ENCODE measurements at regions not wholly inside any gene's neighbourhood (a gene's known extent, or its start where the extent isn't known, plus 50 kb on each side); places are given as distances from the start of the nearest gene placed in this dataset.
"Not testable (repeated sequence)": the region's sequence is repeated elsewhere in the genome, so short reads cannot be mapped to it uniquely, and the experiment has no call there.

DNA sequence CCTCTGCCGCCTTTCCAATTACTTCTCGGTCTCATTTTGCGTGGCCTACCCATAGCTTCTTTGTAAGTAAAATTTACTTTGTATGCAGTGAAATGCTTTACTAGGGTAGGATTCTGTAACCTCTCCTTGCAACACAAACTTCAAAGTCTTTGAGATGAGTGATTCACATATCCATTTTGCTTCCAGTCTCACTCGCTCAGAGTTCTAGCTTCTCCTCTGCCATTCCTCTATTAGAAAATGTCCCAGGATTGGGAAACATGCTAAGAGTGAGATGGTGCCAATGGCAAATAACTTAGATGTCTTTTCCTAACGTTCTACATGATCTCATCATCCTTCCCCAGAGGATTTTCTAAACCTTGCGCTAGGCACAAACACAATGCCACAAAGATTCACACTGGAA is 270.5 kb upstream of the SLC30A5 start:
- DNase-seq = no peak

DNA sequence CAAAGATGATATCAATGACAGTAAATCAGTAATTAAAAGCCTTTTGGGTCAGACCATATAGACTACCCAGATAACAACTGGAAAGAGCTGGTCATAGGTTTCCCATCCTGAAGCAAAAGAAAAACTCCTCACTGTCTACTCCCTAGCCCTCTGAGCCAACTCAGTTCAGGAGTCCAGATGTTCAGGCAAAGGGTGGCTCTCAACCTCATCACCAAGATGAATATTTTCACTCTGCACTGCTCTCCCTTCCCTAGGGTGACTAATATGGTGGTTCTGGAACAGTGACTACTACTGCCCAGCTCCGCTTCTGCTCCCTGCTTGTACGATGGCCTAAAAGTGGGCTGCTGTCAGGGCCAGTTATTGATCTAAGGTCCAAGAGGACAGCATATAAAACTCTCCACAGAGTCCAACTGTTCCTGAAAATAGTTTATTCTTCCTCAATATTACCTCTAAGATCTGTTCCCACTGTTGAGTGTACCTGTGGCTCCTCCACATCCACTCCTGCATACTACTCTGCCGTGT is 263.4 kb upstream of the SLC30A5 start:
- DNase-seq = no peak

DNA sequence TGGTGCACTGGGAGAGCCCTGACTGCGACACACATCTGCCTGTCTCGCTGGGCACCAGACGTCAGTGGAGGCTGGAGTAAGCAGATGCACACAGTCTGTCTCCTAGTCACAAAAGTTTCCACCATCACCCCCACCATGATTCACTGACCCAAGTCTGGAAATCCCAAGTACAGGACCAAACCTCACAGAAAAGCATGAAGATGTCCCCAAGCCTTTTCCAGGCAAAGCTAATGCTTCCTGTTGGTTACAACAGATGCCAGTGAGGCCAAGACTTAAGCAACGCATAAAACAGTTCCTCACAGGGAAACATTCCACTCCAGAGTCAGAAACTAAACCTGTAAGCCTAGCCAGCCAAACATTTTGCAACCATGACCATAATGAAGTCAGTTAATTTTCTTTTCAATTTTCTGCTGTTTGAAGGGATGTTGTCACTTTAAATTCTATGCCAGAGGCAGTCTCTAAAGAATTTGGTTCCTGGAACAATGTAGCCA is 259.3 kb upstream of the SLC30A5 start:
- DNase-seq = no peak

DNA sequence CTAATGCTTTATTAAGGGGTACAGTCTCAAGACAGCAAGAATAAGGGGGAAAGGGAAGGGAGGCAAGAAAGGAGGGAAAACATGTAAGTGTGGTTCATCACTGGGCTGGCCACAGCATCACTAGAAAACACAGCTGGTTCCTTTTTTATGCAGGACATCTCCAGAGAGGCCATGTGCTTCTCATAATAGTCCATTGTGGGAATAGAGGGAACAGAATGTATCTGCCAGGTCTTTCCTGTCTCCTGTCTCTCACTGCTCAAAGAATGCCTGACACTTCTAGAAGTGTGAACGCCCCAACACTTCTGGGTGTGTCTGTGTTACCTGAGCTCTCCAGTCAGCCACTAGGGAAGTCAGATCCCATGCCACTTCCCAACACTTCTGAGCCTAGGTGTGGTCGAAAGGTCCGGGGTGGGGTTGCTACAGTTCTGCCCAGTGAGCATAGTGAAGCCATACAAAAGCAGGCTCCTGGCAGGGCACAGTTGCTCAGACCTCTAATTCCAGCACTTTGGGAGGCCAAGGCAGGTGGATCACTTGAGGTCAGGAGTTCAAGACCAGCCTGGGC is 255.6 kb upstream of the SLC30A5 start:
- DNase-seq = no peak

DNA sequence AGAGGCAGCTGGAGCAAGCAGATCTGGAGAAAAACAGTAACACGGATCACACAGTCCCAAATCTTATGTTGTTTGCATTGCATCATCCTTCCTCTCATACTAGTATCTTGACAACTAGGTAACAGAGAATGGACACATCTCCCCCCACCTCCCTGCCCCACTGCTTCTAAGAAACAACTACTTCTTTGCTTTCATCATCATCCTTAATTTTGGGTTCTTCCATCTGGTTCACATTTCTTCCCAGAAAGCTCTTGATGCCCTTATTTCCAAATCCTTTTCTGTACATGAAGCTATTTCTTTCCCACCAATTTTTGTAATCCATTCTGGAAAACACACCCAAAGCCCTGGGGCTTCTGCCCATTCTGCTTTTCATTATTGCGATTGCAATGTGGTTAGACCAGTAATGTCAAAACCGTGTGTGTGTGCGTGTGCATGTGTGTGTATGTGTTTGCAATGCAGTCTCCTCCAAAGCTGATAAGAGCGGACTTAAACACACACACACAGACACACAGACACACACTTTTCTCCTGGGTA is 254.7 kb upstream of the SLC30A5 start:
- no peak for DNase-seq

DNA sequence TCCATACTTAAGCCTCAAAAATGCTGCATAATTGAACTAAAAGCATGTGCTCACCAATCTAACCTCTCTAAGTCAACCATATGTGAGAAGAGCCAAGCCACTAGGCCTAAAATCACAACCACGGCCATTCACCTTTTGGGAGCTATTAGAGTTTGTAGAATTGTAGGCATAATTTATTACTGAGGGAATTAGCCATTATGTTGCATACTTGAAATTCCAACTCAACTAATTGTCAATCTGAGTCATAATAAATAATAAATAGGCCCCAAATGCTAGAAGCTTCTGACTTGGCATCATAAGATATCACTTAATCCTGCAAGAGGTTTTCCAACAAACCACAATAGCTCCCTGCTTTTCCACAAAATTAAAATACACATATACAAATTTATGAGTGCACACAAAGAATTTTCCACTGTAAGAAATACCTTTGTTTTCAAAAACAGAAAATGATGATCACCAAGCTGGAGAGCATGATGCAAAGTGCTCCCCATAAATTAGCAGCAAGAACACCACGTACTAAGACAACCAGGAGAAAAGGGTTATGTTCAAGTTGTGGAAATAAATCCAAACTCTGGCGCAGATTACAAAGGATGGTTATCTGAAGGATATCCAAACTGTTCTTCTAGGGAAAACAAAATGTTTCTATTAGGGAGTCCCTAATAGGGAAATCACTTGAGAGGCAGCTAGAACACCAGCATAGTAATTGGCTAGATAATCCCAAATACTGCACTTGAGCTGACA is 250.0 kb upstream of the SLC30A5 start:
- DNase-seq = no peak

DNA sequence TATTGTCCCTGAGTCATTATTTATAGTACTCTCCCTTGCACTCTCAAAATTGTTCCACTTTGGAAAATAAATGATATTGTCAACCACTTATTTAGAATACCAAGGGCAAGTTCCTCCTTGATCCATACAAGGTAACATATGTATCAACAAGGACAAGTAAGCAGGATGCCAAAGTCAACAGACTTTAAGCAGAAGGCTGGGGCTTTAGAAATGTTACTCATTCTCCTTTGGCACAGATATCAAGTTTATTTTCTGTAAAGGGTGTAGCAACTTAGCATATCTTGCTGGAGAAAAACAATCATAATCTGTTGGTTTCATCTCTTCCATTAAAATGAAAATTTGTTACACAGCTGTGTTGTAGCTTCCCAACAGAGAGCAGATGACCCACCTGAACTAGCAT is 248.7 kb upstream of the SLC30A5 start:
- no peak for DNase-seq

DNA sequence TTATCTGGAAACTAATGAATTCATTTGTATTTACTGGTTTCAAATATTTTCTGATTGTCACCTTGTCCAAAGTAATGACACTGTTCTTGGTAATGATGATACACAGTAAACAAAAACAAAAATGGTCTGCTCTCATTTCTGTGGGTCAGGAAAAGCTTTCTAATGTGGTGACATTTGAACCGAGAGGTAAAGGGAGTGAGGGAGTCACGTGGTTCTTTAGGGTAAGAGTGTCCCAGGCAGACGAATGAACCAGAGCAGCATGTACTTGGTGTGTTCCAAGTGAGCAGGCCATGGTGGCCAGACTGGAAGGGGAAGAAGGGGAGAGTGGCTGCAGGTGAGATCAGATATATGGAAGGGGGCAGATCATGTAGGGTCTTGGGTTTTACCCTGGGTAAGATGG is 247.0 kb upstream of the SLC30A5 start:
- no peak for DNase-seq

DNA sequence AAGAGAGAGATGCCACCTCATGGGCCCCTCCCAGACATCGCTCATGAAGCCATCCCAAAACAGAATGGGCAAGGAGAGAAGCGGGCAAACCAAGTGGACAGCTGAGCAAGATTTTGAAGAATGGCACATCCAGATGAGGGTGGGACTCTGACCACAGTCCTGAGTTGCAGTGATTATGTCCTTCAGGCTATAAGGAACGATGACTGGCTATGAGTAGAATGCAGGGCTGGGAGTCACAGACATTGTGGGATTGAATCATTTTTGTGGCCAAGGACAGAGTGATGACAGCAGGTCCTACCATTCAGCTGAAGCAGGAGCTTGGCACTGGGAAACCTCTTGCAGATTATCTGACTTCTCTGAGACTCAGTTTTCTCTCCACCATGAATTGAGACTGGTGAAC is 245.7 kb upstream of the SLC30A5 start:
- no peak for DNase-seq

DNA sequence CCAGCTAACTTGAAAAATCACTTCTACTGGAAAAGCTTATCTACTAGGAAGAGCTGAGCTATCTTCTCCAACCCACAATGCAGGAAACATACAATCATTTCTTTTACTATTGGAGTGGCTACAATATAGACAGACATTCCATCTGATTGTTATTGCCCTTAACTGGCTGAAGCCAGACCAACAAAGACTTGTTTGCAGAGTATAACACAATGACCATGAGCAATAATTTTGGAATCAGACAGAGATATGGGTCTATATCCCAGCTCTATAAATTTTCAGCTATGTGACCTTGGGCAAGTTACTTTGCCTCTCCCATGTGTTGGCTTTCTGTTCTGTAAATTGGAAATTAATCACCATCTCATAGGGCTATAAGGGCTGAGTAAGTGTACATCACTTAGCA is 244.7 kb upstream of the SLC30A5 start:
- no peak for DNase-seq

DNA sequence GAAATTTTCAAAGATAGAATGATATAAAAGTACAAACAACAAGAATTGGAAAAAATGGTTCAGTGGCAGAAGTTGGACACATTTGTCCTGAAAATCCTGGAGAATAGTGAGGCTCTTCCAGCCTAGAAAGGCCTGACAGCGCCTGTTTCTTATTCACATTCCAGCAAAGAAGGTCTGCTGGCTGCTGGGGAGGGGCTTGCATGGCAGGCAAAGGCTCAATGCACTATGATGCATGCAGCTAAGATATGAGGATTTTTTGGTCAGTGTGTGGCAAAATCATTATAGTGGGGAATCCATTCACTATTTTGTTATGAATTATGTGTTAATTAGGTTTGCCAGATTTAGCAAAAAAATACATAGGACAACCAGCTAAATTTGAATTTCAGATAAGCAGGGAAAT is 243.9 kb upstream of the SLC30A5 start:
- DNase-seq = no peak

DNA sequence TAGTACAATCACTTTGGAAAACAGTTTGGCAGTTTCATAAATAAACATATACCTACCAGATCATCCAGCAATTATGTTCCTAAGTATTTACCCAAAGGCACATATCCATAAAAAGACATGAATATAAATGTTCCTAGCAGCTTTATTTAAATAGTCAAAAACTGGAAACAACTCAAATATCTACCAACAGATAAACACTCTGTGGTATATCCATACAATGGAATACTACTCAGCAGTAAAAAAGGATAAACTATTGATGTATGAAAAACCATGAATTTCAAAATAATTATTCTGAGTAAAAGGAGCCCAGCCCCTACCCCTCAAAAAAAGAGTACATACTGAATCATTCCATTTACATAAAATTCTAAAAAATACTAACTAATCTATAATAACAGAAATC is 232.7 kb upstream of the SLC30A5 start:
- DNase-seq = no peak

DNA sequence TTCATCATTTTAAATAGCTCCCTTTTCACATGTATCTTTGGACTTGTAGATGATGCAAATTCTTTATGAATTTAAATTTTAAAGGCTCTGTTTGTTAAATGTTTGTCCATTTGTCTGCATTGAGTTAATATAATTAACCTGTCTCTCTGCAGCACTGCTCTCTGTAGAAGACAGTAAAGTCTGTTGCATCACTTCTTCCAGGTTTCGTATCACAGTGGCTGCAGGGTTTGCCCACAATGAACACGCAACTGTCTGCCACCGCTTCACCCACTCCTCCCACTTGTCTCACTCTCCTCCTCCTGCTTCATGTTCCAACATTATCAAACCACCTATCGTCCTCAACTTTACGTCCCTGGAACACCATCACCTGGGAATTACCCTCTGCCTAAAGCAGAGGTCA is 231.3 kb upstream of the SLC30A5 start:
- no peak for DNase-seq

DNA sequence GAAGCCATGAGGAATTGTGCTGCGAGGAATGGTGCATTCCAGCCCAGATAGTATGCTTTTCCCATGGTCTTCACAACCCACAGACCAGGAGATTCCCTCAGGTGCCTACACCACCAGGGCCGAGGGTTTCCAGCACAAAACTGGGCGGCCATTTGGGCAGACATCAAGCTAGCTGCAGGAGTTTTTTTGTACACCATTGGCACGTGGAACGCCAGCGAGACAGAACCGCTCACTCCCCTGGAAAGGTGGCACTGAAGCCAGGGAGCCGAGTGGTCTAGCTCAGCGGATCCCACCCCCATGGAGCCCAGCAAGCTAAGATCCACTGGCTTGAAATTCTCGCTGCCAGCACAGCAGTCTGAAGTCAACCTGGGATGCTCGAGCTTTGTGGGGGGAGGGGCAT is 228.6 kb upstream of the SLC30A5 start:
- DNase-seq = not testable (repeated sequence)

DNA sequence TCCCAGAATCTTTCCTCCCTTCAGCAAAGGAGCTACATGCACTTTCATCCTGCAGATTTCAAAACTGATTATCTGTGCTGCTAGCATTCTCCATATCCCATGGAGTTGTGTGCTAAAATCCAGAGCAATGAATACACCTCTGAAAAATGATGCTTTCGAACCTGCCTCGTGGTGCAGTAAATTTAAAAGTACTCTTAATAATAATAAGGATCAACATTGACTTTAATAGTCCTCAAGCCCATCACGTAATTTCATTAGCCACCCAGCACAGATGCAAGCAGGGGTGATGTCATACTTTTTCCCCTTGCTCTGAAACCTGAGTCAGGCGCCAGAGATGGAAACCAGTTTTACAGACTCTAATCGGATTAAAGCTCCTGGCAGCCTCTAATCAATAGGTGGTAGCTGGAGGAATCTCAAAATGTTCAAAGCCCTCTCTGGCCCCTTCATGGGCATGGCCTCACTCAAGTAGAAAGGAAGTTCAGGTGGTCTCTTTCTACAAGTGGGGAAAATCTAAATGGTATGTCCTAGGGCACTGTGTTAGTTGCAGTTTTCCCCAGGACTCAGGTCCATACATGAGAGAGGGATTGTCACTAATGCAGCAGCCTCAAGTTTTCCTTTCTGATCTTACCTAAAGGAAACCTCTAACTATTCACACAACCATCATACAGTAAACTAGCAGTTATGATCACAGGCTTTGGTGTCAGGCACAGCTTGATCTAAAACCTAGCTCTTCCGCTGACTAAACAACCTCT is 221.6 kb upstream of the SLC30A5 start:
- DNase-seq = no peak

DNA sequence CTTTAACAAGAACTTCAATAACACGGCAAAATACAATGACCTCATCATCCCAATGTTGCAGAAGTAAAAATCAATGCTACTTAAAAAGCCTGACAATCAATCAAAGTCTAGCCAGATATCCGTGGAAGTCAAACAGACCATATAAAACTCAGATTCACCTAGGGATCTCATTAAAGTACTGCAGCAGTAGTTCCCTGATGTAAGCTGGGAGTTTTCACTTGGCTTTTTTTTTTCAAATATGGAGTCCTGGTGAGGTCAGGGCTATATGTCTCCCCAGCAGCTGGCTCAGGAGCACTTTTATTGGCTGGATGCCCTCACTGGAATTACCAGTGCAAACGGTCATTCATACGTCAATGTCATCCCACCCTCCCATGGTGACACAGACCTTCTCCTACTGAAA is 220.6 kb upstream of the SLC30A5 start:
- no peak for DNase-seq

DNA sequence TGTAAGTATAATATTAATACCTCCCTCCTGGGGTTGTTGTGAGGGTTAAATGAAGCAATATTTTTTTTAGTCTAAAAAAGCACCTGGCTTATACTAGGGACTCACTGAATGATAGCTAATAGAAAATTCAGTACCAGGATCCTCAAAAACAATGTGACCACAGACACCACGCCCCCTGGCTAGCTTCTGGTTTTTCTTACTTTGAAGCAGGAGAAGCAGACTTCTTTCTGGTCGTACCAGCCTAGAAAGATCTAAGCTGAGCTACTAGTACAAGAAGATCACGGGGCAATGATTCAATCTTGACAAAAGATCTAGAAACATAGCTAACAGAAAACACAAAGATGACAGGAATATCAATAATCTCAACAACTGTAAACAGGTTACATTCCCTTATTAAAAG is 218.5 kb upstream of the SLC30A5 start:
- DNase-seq = peak; percentile 22

DNA sequence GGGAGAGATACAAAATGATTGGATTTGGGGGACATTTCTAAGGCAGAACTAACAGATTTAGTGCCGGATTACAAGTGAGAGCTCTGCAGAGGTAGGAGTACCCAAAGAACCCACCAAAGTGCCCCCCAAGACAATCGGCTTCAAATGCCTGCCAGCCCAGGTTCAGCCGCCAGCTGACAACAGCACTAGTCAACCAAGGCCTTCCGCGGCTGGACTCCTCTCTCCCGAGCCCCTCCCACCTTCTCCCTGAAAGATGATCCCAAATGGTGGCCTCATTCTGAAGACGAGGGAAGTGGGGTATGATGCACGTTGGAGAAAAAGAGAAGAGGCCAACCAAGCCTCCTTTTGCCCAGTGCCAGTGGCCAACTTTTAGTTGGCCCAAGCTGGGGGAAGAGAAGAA is 210.4 kb upstream of the SLC30A5 start:
- no peak for DNase-seq

DNA sequence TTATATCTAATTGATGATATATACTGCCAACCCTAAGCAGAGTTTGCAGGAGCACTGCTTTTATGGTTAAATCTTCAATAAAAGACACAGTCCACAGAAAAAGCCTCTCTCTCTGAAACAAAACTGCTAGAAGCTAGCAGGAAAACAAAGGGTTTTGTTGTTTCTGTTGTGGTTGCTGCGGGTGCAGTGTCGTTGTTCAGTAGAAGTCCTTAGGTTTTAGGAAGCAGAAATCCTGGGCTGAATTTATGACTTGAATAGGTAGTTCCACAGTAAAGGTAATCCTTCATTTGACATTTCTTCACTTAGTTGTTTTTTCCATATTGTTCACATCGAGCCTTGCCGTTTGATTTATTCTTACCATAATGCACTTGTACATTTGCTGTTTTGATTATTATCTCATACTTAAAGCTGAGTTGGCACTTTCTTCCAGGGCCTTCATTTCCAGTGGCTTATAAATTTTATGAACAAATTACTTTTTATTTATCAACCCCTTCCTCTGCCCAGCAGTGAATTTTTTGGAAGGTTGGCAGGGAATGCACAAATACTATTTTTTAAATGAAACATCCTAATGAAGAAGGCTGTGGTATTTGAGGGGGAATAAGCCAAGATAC is 209.6 kb upstream of the SLC30A5 start:
- no peak for DNase-seq

DNA sequence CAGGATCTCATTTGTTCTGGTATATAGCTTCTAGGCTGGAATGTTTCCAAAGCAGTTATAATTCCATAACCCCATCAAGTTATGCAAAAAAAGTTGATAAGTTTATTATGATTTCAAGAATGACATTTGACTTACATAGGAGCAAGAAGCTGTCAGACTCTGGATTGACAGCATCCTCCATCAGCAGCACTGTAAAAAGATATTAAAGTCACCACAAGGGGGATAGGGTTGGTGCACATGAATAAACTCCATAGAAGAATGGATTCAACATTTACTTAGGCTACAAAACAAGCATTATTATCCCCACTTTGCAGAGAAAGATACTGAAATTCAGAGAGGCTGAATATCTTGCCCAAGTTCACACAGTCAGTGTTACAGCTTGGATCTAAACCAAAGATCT is 208.9 kb upstream of the SLC30A5 start:
- DNase-seq = no peak

DNA sequence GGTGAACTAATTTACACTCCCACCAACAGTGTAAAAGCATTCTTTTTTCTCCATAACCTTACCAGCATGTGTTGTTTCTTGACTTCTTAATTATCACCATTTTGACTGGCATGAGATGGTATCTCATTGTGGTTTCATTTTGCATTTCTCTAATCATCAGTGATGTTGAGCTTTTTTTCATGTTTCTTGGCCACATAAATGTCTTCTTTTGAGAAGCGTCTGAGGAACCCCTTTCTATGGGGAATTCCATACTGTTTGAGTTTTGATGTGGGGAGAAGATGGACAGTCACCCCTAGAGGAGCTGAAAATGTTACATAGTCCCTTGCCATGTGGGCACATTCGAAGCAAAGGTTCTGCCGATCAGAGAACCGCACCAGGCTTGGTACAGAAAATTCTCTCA is 207.0 kb upstream of the SLC30A5 start:
- no peak for DNase-seq

DNA sequence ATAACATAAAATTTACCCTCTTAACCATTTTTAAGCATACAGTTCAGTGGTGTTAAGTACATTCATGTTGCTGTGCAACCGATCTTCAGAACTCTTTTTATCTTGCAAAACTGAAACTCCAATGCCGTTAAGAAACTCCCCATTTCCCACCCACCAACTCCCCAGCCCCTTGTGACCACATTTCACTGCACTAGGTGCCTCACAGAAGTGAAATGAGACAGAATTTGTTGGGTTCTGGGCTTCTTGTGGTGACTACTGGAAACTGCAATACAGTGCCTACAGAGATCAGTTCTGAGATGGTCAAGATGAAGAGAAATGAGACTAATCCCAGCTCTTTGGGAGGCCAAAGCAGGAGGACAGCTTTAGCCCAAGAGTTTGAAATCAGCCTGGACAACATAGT is 202.1 kb upstream of the SLC30A5 start:
- DNase-seq = no peak

DNA sequence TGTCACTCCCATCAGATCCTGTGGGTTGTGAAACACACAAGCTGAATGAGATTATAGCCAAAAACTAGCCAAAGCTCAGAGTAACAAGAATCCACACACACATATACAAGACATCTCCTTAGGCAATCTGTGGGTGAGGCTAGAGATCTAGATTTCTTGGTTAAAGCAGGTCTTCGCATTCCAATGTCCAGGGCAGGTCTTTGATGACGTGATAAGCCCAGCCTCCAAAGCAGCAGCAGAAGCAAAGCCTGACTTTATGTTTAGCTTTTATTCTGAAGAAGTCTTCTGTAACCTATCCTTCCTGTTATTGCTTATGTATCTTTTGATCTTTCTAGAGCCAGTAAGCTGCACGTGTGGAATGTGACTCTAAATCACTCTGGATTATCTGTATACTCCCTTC is 199.1 kb upstream of the SLC30A5 start:
- no peak for DNase-seq

All from CD4-positive, alpha-beta T cell treated with Interleukin-15 for 1 hour (primary cell).